ENCODE measurements at regions not wholly inside any gene's neighbourhood (a gene's known extent, or its start where the extent isn't known, plus 50 kb on each side); places are given as distances from the start of the nearest gene placed in this dataset.

GRCh38 chr2:216296856-216297255 is 75.4 kb downstream of the MARCHF4 start:
- Histone ChIP-seq H3K9me3 (no peaks in the 10 kb centered on the region), H3K36me3 (no peaks in the 10 kb centered on the region), H3K4me1 (no peaks in the 10 kb centered on the region), H3K4me3 (no peak overlapping the region), H3K27me3 (no peaks in the 10 kb centered on the region), H3K27ac (no peak overlapping the region)
- ATAC-seq (no peak), FAIRE-seq (no peak), DNase-seq (no peak)
- intact Hi-C loops (cut with DNase I) = no loop called here
- TF ChIP-seq CTCF (IDR thresholded peaks at IDR 0.05) = no peak
- WGBS, 2 donors = 74 to 75% methylated on average over 7 of the region's 7 CpGs

GRCh38 chr2:216294305-216294704 is 78.0 kb downstream of the MARCHF4 start:
- 94 to 96% methylated on average over 2 of the region's 2 CpGs for WGBS, 2 donors
- no peak for DNase-seq
- no peak for ATAC-seq
- H3K9me3 ChIP-seq = no peaks in the 10 kb centered on the region
- intact Hi-C loops (cut with DNase I) = no loop called here
- no peak overlapping the region for H3K4me3 ChIP-seq
- H3K4me1 ChIP-seq = no peaks in the 10 kb centered on the region
- no peak overlapping the region for H3K27ac ChIP-seq
- no peak for FAIRE-seq
- H3K36me3 ChIP-seq = no peaks in the 10 kb centered on the region
- H3K27me3 ChIP-seq = no peaks in the 10 kb centered on the region
- no peak for TF ChIP-seq CTCF (IDR thresholded peaks at IDR 0.05)

GRCh38 chr2:216293883-216294282 is 78.4 kb downstream of the MARCHF4 start:
- Histone ChIP-seq H3K36me3 (no peaks in the 10 kb centered on the region), H3K27ac (no peak overlapping the region), H3K4me1 (no peaks in the 10 kb centered on the region), H3K9me3 (no peaks in the 10 kb centered on the region), H3K4me3 (no peak overlapping the region), H3K27me3 (no peaks in the 10 kb centered on the region)
- intact Hi-C loops (cut with DNase I) = no loop called here
- 94% methylated on average over 3 of the region's 5 CpGs for WGBS, 2 donors
- ATAC-seq (no peak), DNase-seq (no peak), FAIRE-seq (no peak)
- TF ChIP-seq CTCF (IDR thresholded peaks at IDR 0.05) = no peak

- no peaks in the 10 kb centered on the region for H3K36me3 ChIP-seq
- no peak overlapping the region for H3K4me3 ChIP-seq
- no peaks in the 10 kb centered on the region for H3K27me3 ChIP-seq
- intact Hi-C loops (cut with DNase I) = no loop called here
- TF ChIP-seq CTCF (IDR thresholded peaks at IDR 0.05) = no peak
- no peaks in the 10 kb centered on the region for H3K4me1 ChIP-seq
- ATAC-seq = peak; percentile 58 to 84 (median 78)
- peak in 4 of 6 donors; percentile 10 to 25 (median 22) for DNase-seq
- no peak for FAIRE-seq
- H3K9me3 ChIP-seq = no peaks in the 10 kb centered on the region
- 29 to 34% methylated on average over 5 of the region's 5 CpGs for WGBS, 2 donors
- H3K27ac ChIP-seq = no peak overlapping the region
Measured at GRCh38 chr2:216292886-216293301, 79.4 kb downstream of the MARCHF4 start.

- ATAC-seq (no peak), DNase-seq (no peak), FAIRE-seq (no peak)
- no peaks in the 10 kb centered on the region for H3K36me3 ChIP-seq
- WGBS, 2 donors = 91 to 93% methylated on average over 5 of the region's 5 CpGs
- H3K27me3 ChIP-seq = no peaks in the 10 kb centered on the region
- no peak overlapping the region for H3K27ac ChIP-seq
- no peaks in the 10 kb centered on the region for H3K4me1 ChIP-seq
- H3K9me3 ChIP-seq = no peaks in the 10 kb centered on the region
- no peak for TF ChIP-seq CTCF (IDR thresholded peaks at IDR 0.05)
- H3K4me3 ChIP-seq = no peak overlapping the region
- intact Hi-C loops (cut with DNase I) = no loop called here
Measured at GRCh38 chr2:216292475-216292874, 79.8 kb downstream of the MARCHF4 start.

Measured in pancreas (tissue), 10 donors.